HUDEP-2 (cell line): ENCODE measurements at regions not wholly inside any gene's neighbourhood (a gene's known extent, or its start where the extent isn't known, plus 50 kb on each side); places are given as distances from the start of the nearest gene placed in this dataset.
"Not testable (repeated sequence)": the region's sequence is repeated elsewhere in the genome, so short reads cannot be mapped to it uniquely, and the experiment has no call there.

Experiments
- DNase-seq, 76 experiments: peaks; one replicate each; lab custom pipeline; 2025; ENCODE audit not compliant: unreplicated experiment in 76 of 76; lab: John Stamatoyannopoulos, UW

- no peak for DNase-seq
Observed at GRCh38 chr5:124521461-124522230, 224.8 kb downstream of the ZNF608 start.

- DNase-seq = no peak
Observed at GRCh38 chr5:124519396-124519795, 227.0 kb downstream of the ZNF608 start.

GRCh38 chr5:124516567-124516966 is 229.9 kb downstream of the ZNF608 start:
- DNase-seq = no peak

- no peak for DNase-seq
Observed at GRCh38 chr5:124515497-124516245, 230.8 kb downstream of the ZNF608 start.

- no peak for DNase-seq
Observed at GRCh38 chr5:124514956-124515355, 231.5 kb downstream of the ZNF608 start.

- no peak for DNase-seq
Observed at GRCh38 chr5:124512952-124513632, 233.3 kb downstream of the ZNF608 start.

GRCh38 chr5:124512236-124512635 is 234.2 kb downstream of the ZNF608 start:
- no peak for DNase-seq

GRCh38 chr5:124511791-124512190 is 234.6 kb downstream of the ZNF608 start:
- DNase-seq = no peak

GRCh38 chr5:124507688-124508087 is 238.8 kb downstream of the ZNF608 start:
- DNase-seq = no peak

- DNase-seq = no peak
Observed at GRCh38 chr5:124504081-124504916, 242.1 kb downstream of the ZNF608 start.

GRCh38 chr5:124502551-124502950 is 243.9 kb downstream of the ZNF608 start:
- no peak for DNase-seq

GRCh38 chr5:124499818-124500217 is 246.6 kb downstream of the ZNF608 start:
- not testable (repeated sequence) for DNase-seq

GRCh38 chr5:124496968-124497367 is 249.5 kb downstream of the ZNF608 start:
- not testable (repeated sequence) for DNase-seq

- no peak for DNase-seq
Observed at GRCh38 chr5:124494540-124495116, 251.8 kb downstream of the ZNF608 start.

GRCh38 chr5:124492444-124493224 is 253.8 kb downstream of the ZNF608 start:
- DNase-seq = no peak

GRCh38 chr5:124490315-124490714 is 256.1 kb downstream of the ZNF608 start:
- not testable (repeated sequence) for DNase-seq

- DNase-seq = no peak
Observed at GRCh38 chr5:124481419-124481818, 265.0 kb downstream of the ZNF608 start.

GRCh38 chr5:124480964-124481363 is 265.5 kb downstream of the ZNF608 start:
- DNase-seq = no peak

- DNase-seq = no peak
Observed at GRCh38 chr5:124480022-124480421, 266.4 kb downstream of the ZNF608 start.
